Medulla oblongata (tissue), 1 donor: ENCODE measurements at regions not wholly inside any gene's neighbourhood (a gene's known extent, or its start where the extent isn't known, plus 50 kb on each side); places are given as distances from the start of the nearest gene placed in this dataset.

ENCODE experiments used
- DNase-seq: peaks from one replicate; pipeline ENCODE4 v3.0.0-alpha.2; 2015; ENCODE audit errors: extremely low spot score

GRCh38 chr2:204477358-204477950 is 67.8 kb upstream of the PARD3B start:
- DNase-seq: no peak

GRCh38 chr2:204479557-204479956 is 65.7 kb upstream of the PARD3B start:
- DNase-seq: no peak

DNA sequence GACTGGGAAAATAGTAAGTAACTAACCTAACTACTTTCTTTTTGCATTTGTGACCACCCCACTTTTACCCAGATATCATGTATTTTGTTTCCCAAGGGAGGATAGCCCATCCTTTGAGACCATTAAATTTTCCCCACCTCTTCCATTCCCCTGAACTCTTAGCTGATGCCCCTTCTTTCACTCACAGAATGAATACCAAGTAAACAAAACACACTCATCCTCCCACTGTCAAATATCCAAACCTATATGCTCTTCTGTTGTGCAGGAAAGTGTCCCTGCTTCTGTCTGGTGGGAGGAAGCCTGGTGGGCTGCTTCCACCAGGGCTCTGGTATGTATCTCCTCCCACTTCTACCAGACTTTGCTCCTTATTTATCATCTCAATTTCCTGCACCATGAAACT is 64.6 kb upstream of the PARD3B start:
- DNase-seq: no peak

GRCh38 chr2:204483608-204484081 is 61.6 kb upstream of the PARD3B start:
- no peak for DNase-seq

DNA sequence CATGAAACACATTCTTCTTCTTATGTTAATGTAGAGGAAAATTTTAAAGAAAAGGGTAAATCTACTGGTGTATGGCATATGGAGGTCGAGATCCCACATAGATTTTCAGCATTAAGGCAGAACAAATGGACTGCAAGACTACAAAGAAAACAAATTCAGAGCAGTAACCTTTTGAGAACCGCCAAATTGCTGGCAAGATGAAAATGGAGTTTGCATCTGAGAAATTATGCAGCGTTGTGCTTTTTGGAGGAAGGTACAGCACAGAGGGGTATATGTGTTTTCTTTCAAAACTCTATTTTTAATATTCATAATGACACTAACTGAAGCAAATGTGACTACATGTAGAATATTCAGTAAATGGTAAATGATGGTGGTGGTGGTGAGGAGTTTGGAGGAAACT is 59.0 kb upstream of the PARD3B start:
- DNase-seq: no peak

GRCh38 chr2:204486805-204487204 is 58.5 kb upstream of the PARD3B start:
- DNase-seq: no peak

DNA sequence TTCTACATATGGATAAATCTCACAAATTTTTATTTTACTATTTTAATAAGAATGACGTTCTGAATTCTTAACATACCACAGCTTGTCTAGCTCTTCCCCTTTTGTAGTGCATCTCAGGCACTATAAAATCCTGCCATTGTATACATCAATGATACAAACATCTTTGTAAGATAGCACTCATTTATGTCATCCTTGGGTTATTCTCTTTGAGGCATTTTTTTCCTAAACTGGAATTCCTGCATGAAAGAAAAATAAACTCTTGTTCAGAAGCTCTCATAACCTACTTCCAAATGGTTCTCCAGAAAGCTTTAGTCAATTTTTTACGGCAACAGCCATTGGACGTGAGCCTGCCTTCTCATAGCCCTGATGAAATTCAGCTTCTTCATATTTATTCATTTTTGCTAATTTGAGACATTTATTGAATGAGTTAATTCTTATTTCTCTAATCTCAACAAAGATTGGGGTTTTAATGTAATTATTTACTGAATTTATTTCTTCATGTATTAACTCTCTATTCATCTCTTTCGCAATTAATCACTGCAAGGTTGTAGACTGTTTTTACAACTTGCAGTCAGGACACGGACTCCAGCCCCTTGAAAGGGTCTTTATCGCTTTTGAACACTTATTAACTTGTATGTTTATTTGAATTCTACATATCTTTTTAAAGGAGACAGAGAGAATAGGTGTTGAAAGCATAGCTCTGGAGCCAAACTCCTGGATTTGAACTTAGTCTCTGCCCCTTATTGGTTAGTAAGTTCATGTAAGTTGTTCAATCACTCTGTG is 57.6 kb upstream of the PARD3B start:
- no peak for DNase-seq

- no peak for DNase-seq
Measured at GRCh38 chr2:204491528-204491927, 53.7 kb upstream of the PARD3B start.

GRCh38 chr2:204492417-204492816 is 52.9 kb upstream of the PARD3B start:
- no peak for DNase-seq

- no peak for DNase-seq
Measured at GRCh38 chr2:204494681-204495080, 50.6 kb upstream of the PARD3B start.

- DNase-seq: peak; percentile 18
Measured at GRCh38 chr2:204495381-204495780, 49.9 kb upstream of the PARD3B start.
